ENCODE measurements at regions not wholly inside any gene's neighbourhood (a gene's known extent, or its start where the extent isn't known, plus 50 kb on each side); places are given as distances from the start of the nearest gene placed in this dataset.

GRCh38 chr10:65306201-65306600 is 1619.6 kb upstream of the LRRTM3 start:
- H3K27me3 ChIP-seq: no peaks in the 10 kb centered on the region
- H3K27ac ChIP-seq: no peak overlapping the region
- H3K4me3 Mint-ChIP-seq: no peak overlapping the region
- no peak for DNase-seq (ENCODE audit: low spot score)
- no peaks in the 10 kb centered on the region for H4K20me1 ChIP-seq (ENCODE audit: low read depth)
- H2AFZ ChIP-seq (replicated peaks): no peak overlapping the region
- H3K4me3 ChIP-seq: no peak overlapping the region
- no peaks in the 10 kb centered on the region for H3F3A ChIP-seq (ENCODE audit: low read depth)
- no peaks in the 10 kb centered on the region for H3K79me2 ChIP-seq (ENCODE audit: low read depth)
- TF ChIP-seq EZH2 (IDR thresholded peaks at IDR 0.05) (no peak), EZH2phosphoT487 (IDR thresholded peaks at IDR 0.05) (no peak)
- TF ChIP-seq, protein P1, sequence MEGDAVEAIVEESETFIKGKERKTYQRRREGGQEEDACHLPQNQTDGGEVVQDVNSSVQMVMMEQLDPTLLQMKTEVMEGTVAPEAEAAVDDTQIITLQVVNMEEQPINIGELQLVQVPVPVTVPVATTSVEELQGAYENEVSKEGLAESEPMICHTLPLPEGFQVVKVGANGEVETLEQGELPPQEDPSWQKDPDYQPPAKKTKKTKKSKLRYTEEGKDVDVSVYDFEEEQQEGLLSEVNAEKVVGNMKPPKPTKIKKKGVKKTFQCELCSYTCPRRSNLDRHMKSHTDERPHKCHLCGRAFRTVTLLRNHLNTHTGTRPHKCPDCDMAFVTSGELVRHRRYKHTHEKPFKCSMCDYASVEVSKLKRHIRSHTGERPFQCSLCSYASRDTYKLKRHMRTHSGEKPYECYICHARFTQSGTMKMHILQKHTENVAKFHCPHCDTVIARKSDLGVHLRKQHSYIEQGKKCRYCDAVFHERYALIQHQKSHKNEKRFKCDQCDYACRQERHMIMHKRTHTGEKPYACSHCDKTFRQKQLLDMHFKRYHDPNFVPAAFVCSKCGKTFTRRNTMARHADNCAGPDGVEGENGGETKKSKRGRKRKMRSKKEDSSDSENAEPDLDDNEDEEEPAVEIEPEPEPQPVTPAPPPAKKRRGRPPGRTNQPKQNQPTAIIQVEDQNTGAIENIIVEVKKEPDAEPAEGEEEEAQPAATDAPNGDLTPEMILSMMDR (IDR thresholded peaks at IDR 0.05): no peak
- no peaks in the 10 kb centered on the region for H3K36me3 ChIP-seq
- no peak overlapping the region for H3K27ac Mint-ChIP-seq
- no peaks in the 10 kb centered on the region for H3K4me1 ChIP-seq
- H3K27me3 Mint-ChIP-seq (ENCODE audit: insufficient read depth, low read depth): no peaks in the 10 kb centered on the region
- no peaks in the 10 kb centered on the region for H3K36me3 Mint-ChIP-seq
- H3K4me1 Mint-ChIP-seq: no peaks in the 10 kb centered on the region
- H3K9ac ChIP-seq: no peak overlapping the region
- no peaks in the 10 kb centered on the region for H3K9me3 ChIP-seq (ENCODE audit: low read depth)
- no peak overlapping the region for H3K4me2 ChIP-seq
- H3K9me3 Mint-ChIP-seq: no peaks in the 10 kb centered on the region

DNA sequence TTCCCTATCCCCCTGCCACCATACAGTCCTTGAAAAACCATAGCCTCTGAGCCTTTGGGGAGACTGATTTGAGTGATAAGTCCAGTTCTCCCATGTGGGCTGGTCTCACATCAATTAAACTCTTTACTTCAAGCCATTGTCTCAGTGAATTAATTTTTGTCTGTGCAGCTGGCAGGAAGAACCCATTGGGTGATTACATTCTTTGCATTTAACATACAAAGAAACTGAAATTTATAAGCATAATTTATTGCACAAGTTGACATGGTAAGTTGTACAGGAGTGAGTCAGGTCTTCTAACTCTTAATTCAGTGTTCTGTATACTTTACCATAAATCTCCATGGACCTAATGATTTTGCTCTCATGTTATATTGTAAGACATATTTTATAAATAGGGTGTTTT is 1613.0 kb upstream of the LRRTM3 start:
- Histone ChIP-seq H3K9me3 (ENCODE audit: low read depth) (no peaks in the 10 kb centered on the region), H3K4me3 (no peak overlapping the region), H3K36me3 (no peaks in the 10 kb centered on the region), H3K27me3 (no peaks in the 10 kb centered on the region), H4K20me1 (ENCODE audit: low read depth) (no peaks in the 10 kb centered on the region), H3K4me1 (no peaks in the 10 kb centered on the region), H3K4me2 (no peak overlapping the region), H3K9ac (no peak overlapping the region), H3K27ac (no peak overlapping the region), H3K79me2 (ENCODE audit: low read depth) (no peaks in the 10 kb centered on the region), H3F3A (ENCODE audit: low read depth) (no peaks in the 10 kb centered on the region), H2AFZ (replicated peaks) (no peak overlapping the region)
- Mint-ChIP-seq H3K4me3 (no peak overlapping the region), H3K27ac (no peak overlapping the region), H3K27me3 (ENCODE audit: insufficient read depth, low read depth) (no peaks in the 10 kb centered on the region), H3K4me1 (no peaks in the 10 kb centered on the region), H3K9me3 (no peaks in the 10 kb centered on the region), H3K36me3 (no peaks in the 10 kb centered on the region)
- TF ChIP-seq EZH2phosphoT487 (IDR thresholded peaks at IDR 0.05): no peak
- TF ChIP-seq EZH2 (IDR thresholded peaks at IDR 0.05): no peak
- TF ChIP-seq, protein P1 (IDR thresholded peaks at IDR 0.05): no peak
- no peak for DNase-seq (ENCODE audit: low spot score)

DNA sequence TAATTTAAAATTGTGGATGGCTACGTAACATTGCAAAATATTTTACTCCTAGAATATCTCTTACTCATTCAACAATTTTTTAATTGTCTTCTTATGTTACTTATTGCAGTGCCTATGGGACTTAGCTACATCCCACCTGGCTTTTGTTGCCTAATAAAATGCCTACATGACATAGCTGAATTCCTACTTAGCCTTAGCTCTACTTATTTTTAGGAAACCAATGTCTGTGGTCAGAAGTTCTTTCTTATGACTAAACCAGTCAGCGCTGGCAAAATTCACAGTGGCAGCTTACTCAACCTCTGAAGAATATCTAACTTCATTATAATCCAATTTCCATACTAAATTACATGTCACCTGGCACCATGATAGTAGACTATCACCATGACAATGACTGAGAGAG is 1612.4 kb upstream of the LRRTM3 start:
- Mint-ChIP-seq H3K27me3 (ENCODE audit: insufficient read depth, low read depth) (no peaks in the 10 kb centered on the region), H3K4me1 (no peaks in the 10 kb centered on the region), H3K27ac (no peak overlapping the region), H3K36me3 (no peaks in the 10 kb centered on the region), H3K4me3 (no peak overlapping the region), H3K9me3 (no peaks in the 10 kb centered on the region)
- no peak overlapping the region for H3K4me2 ChIP-seq
- no peak overlapping the region for H3K9ac ChIP-seq
- no peak for DNase-seq (ENCODE audit: low spot score)
- no peaks in the 10 kb centered on the region for H3K4me1 ChIP-seq
- no peaks in the 10 kb centered on the region for H4K20me1 ChIP-seq (ENCODE audit: low read depth)
- H3K27me3 ChIP-seq: no peaks in the 10 kb centered on the region
- H3K27ac ChIP-seq: no peak overlapping the region
- H3F3A ChIP-seq (ENCODE audit: low read depth): no peaks in the 10 kb centered on the region
- no peaks in the 10 kb centered on the region for H3K79me2 ChIP-seq (ENCODE audit: low read depth)
- H2AFZ ChIP-seq (replicated peaks): no peak overlapping the region
- H3K9me3 ChIP-seq (ENCODE audit: low read depth): no peaks in the 10 kb centered on the region
- no peak for TF ChIP-seq EZH2phosphoT487 (IDR thresholded peaks at IDR 0.05)
- TF ChIP-seq, protein P1 (IDR thresholded peaks at IDR 0.05): no peak
- TF ChIP-seq EZH2 (IDR thresholded peaks at IDR 0.05): no peak
- no peaks in the 10 kb centered on the region for H3K36me3 ChIP-seq
- H3K4me3 ChIP-seq: no peak overlapping the region

DNA sequence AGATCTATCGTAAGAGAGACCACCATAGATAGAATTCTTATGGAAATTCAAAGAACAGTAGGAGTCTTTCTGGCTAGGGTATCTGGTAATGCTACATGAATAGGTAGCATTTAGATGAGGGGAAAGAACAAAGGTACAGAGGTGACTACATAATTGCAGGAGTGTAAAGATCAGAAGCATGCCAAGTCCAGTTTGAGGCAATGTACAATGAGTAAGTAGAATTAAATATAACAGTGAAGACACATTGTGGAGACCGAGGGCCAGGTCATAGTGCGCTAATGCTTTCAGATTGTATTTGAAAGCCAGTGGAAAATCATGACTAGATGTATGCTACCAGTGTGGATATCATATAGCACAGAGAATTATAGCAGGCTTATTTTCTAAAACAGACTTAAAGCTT is 1611.6 kb upstream of the LRRTM3 start:
- Histone ChIP-seq H3K4me3 (no peak overlapping the region), H4K20me1 (ENCODE audit: low read depth) (no peaks in the 10 kb centered on the region), H3K27me3 (no peaks in the 10 kb centered on the region), H3K9me3 (ENCODE audit: low read depth) (no peaks in the 10 kb centered on the region), H3F3A (ENCODE audit: low read depth) (no peaks in the 10 kb centered on the region), H3K79me2 (ENCODE audit: low read depth) (no peaks in the 10 kb centered on the region), H3K36me3 (no peaks in the 10 kb centered on the region), H2AFZ (replicated peaks) (no peak overlapping the region), H3K4me2 (no peak overlapping the region), H3K4me1 (no peaks in the 10 kb centered on the region), H3K9ac (no peak overlapping the region), H3K27ac (no peak overlapping the region)
- Mint-ChIP-seq H3K4me1 (peaks cover 4% of the 10 kb centered on the region), H3K27me3 (ENCODE audit: insufficient read depth, low read depth) (no peaks in the 10 kb centered on the region), H3K9me3 (no peaks in the 10 kb centered on the region), H3K4me3 (no peak overlapping the region), H3K36me3 (no peaks in the 10 kb centered on the region), H3K27ac (no peak overlapping the region)
- no peak for TF ChIP-seq EZH2 (IDR thresholded peaks at IDR 0.05)
- no peak for TF ChIP-seq EZH2phosphoT487 (IDR thresholded peaks at IDR 0.05)
- TF ChIP-seq, protein P1 (IDR thresholded peaks at IDR 0.05): no peak
- DNase-seq (ENCODE audit: low spot score): no peak

Measured in neural progenitor cell (in vitro differentiated cells).